ENCODE measurements at regions not wholly inside any gene's neighbourhood (a gene's known extent, or its start where the extent isn't known, plus 50 kb on each side); places are given as distances from the start of the nearest gene placed in this dataset.
"Not testable (repeated sequence)": the region's sequence is repeated elsewhere in the genome, so short reads cannot be mapped to it uniquely, and the experiment has no call there.

DNA sequence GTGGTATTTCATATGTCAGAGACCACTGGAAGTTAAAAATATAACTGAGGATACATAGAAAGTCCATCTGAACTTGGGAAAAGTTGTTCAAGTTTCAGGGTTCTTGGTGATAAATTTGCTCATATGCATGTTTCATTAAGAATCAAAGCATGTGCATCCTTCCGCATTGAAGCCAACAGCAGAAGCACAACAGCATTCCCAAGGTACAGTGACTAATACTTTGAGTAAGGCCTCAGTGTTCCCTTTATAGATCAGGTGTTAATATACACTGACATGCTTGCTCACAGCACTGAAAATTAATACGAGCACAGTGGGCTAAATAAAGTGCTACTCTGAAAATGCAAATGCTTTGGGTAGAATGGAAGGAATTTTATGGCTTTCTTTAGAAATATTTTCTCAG lies 691.1 kb downstream of the METTL15 start:
- TF ChIP-seq, protein P1, sequence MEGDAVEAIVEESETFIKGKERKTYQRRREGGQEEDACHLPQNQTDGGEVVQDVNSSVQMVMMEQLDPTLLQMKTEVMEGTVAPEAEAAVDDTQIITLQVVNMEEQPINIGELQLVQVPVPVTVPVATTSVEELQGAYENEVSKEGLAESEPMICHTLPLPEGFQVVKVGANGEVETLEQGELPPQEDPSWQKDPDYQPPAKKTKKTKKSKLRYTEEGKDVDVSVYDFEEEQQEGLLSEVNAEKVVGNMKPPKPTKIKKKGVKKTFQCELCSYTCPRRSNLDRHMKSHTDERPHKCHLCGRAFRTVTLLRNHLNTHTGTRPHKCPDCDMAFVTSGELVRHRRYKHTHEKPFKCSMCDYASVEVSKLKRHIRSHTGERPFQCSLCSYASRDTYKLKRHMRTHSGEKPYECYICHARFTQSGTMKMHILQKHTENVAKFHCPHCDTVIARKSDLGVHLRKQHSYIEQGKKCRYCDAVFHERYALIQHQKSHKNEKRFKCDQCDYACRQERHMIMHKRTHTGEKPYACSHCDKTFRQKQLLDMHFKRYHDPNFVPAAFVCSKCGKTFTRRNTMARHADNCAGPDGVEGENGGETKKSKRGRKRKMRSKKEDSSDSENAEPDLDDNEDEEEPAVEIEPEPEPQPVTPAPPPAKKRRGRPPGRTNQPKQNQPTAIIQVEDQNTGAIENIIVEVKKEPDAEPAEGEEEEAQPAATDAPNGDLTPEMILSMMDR (conservative IDR thresholded peaks at IDR 0.05): no peak
- no peak overlapping the region for H3K27ac ChIP-seq

DNA sequence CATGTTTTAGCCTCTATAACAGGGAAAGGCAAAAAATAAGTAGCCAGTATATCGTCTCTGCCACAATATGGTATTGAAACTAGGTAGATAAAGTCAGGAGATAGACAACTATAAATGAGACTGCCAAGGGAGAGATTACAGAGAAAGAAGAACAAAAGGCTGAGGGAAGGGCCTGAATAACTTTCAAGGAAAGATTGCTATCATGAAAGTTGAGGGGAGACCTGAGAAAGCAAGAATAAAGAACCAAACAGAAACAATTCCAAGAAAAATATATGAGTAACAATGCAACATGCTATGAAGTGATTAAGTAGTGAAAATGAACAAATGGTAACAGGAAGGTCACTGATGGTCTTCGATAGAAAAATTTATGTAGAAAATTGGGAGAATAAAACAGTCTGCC lies 690.1 kb downstream of the METTL15 start:
- TF ChIP-seq, protein P1 (conservative IDR thresholded peaks at IDR 0.05): no peak
- H3K27ac ChIP-seq: no peak overlapping the region

GRCh38 chr11:28797536-28797935 lies 689.3 kb downstream of the METTL15 start:
- TF ChIP-seq, protein P1 (conservative IDR thresholded peaks at IDR 0.05): no peak
- no peak overlapping the region for H3K27ac ChIP-seq

- no peak overlapping the region for H3K27ac ChIP-seq
- TF ChIP-seq, protein P1 (conservative IDR thresholded peaks at IDR 0.05): no peak
These were observed 686.2 kb downstream of the METTL15 start for GRCh38 chr11:28794405-28794804.

- TF ChIP-seq, protein P1 (conservative IDR thresholded peaks at IDR 0.05): no peak
- H3K27ac ChIP-seq: no peak overlapping the region
These were observed 685.1 kb downstream of the METTL15 start for GRCh38 chr11:28793282-28793738.

DNA sequence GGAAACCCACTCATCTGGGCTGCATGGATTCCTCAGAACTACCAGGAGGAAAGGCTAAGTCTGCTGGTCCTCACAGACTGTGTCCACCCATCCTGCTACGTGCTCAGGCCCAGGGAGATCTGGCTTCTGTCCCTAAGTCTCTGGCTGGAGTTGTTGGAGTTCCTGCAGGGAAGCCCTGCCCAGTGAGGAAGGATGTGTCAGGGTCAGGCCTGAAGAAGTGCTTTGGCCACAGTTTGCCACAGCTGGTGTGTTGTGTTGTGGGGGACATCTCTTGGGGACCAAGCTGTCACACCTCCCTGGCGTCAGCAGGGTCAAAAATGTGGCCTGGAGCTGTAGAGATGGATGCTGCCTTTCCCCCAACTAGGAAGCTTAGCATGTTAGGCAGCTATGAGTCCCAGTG lies 684.7 kb downstream of the METTL15 start:
- no peak overlapping the region for H3K27ac ChIP-seq
- TF ChIP-seq, protein P1 (conservative IDR thresholded peaks at IDR 0.05): no peak

DNA sequence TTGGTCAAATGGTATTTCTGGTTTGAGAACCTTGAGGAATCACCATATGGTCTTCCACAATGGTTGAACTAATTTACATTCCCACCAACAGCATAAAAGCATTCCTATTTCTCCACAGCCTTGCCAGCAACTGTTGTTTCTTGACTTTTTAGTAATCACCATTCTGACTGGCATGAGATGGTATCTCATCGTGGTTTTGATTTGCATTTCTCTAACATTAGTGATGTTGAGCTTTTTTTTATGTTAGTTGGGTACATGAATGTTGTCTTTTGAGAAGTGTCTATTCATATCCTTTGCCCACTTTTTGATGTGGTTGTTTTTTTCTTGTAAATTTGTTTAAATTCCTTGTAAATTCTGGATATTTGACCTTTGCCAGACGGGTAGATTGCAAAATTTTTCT lies 679.7 kb downstream of the METTL15 start:
- H3K27ac ChIP-seq: not testable (repeated sequence)

DNA sequence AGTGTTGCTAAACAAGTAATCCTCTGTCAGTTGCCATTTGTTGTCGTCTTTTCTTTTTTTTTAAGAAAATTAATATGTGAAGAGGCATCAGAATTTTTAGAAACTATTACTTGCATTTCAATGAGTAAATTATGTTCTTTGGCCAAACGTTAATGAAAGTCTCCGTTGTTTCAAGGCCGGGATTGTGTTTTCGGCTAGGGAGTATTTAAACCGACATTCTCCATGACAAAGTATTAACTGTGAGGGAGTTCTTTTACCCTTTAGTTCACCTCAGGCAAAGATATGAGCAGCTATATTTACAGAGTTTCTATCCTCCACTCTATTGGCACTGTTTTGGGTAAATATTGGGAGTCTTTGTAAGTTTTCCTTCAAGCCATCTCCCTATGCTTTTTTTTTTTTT lies 668.9 kb downstream of the METTL15 start:
- TF ChIP-seq, protein P1 (conservative IDR thresholded peaks at IDR 0.05): no peak

More for the DNA sequence above, 668.9 kb downstream of the METTL15 start:
- H3K27ac ChIP-seq: no peak overlapping the region
